Astrocyte of the cerebellum (primary cell): ENCODE measurements at regions not wholly inside any gene's neighbourhood (a gene's known extent, or its start where the extent isn't known, plus 50 kb on each side); places are given as distances from the start of the nearest gene placed in this dataset.

Experiments
- DNase-seq: peaks from one replicate; pipeline ENCODE4 v3.0.0-alpha.2; 2011; ENCODE audit warnings: low read depth
- H3K4me3 ChIP-seq: 2 replicates; pipeline ENCODE4 v1.5.1; 2011; ENCODE audit warnings: mild to moderate bottlenecking, low read depth, low read length, moderate library complexity
- in situ Hi-C: cut with HindIII; loops from 2 replicates; pipeline ENCODE4 v1.10.0; 2017; ENCODE audit warnings: low sequenced_read_pairs
- TF ChIP-seq, protein P1 (sequence below): IDR thresholded peaks from 2 replicates; pipeline ENCODE4 v1.5.1; 2012; ENCODE audit warnings: low read length, low read depth, moderate library complexity, mild to moderate bottlenecking; ENCODE audit errors: missing control alignments

DNA sequence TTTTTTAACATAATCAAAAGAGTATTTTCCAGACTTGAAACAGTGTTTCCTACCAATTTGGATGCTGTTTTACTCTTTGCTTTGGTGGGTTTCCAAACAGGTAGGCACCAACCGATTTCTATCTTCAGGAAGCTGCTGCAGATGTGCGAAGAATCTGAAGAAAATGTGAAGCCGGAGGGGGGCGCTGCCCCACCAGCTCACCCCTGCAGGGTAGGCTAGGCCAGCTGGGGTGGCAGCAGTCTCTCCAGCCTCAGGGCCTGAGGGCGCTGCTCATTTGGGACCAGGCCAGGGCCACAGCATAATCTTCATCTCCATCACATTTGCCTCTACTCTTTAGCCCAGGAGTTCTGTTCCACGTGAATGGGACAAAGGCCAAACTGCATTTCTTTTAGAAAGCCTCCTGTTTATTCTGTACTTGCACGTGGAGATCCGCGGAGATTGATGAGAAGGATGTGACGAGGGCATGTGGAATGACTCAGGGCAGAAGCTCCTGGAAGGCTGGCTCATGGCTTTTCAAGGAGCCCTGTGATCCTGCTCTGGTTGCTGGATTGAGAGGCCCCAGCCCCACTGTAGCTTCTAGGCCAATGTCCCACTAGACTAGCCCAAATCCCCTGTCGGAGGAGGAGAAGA lies 84.2 kb upstream of the FAM136A start:
- no peak overlapping the region for H3K4me3 ChIP-seq
- DNase-seq = no peak
- in situ Hi-C loops = no loop called here
- TF ChIP-seq, protein P1, sequence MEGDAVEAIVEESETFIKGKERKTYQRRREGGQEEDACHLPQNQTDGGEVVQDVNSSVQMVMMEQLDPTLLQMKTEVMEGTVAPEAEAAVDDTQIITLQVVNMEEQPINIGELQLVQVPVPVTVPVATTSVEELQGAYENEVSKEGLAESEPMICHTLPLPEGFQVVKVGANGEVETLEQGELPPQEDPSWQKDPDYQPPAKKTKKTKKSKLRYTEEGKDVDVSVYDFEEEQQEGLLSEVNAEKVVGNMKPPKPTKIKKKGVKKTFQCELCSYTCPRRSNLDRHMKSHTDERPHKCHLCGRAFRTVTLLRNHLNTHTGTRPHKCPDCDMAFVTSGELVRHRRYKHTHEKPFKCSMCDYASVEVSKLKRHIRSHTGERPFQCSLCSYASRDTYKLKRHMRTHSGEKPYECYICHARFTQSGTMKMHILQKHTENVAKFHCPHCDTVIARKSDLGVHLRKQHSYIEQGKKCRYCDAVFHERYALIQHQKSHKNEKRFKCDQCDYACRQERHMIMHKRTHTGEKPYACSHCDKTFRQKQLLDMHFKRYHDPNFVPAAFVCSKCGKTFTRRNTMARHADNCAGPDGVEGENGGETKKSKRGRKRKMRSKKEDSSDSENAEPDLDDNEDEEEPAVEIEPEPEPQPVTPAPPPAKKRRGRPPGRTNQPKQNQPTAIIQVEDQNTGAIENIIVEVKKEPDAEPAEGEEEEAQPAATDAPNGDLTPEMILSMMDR = no peak

DNA sequence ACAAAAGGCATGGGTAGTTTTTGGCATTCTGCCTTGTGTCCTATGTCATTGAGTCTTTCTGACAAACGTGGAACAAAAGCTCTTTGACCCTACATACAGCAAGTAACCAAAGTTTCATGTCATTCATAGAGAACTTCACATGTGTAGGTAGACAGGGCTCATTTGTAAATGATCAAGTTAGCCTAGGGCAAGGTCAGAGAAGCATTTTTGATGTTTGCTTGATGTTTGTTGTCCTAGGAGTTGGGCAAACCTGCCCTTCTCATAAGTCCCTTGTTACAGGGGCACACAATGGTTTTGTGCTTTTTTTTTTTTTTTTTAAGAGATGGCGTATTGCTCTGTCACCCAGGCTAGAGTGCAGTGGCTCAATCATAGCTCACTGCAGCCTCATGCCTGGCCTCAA lies 83.3 kb upstream of the FAM136A start:
- in situ Hi-C loops = no loop called here
- H3K4me3 ChIP-seq = no peak overlapping the region
- TF ChIP-seq, protein P1 = no peak
- no peak for DNase-seq

DNA sequence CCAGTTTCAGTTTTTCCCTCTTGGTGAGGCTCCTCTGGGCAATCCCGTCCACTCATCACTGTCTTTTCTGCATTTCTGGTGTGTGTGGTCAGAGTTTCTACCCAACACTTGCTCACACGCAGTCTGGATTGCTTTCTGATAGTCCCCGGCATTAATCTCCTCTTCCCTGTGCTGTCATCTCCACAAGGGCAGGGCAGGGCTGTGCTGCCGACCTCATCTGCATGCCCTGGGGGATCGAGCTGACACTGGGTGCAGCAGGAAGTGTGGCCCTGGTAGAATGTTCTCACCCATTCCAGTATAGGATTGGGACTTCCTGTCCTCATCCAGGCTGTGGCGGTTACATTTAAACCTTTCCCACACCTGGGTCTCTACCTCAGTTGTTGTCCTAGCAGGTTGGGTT lies 80.0 kb upstream of the FAM136A start:
- H3K4me3 ChIP-seq = no peak overlapping the region
- DNase-seq = no peak
- in situ Hi-C loops = no loop called here
- TF ChIP-seq, protein P1 = no peak

DNA sequence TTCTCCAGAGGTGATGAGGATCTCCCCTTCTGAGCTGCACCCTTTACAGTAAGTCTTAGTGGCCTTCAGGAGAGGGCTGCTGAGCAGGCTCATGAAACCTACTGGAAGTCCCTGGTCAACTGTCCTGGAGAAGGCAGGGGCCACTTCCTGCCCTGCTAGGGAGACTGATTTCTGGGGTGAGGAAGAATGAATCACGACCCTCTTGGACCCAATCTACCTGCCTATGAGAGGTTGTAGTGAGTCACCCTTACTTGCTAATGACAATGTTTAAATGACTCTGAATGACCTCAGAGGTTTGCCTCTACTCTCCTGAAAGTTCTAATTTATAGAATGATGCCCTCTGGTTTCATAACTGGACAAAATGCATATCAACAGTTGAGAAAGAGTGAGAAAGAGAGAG lies 79.4 kb upstream of the FAM136A start:
- TF ChIP-seq, protein P1 = no peak
- no peak overlapping the region for H3K4me3 ChIP-seq
- in situ Hi-C loops = no loop called here
- no peak for DNase-seq

DNA sequence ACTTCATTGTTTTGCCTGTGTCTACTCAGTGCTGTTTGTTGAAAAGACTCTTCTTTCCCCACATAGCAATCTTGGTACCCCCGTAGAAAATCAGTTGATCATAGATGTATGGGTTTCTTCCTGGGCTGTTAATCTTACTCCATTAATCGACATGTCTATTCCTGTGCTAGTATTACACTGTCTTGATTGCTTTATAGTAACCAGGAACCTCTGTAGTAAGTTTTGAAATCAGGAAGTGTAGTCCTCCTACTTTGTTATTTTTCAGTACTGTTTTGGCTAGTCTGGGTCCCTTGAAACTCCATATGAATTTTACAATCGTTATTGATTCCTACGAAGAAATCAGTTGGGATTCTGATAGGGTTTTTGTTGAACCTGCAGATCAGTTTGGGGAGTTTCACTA lies 78.8 kb upstream of the FAM136A start:
- H3K4me3 ChIP-seq = no peak overlapping the region
- DNase-seq = no peak
- in situ Hi-C loops = no loop called here
- TF ChIP-seq, protein P1 = no peak

DNA sequence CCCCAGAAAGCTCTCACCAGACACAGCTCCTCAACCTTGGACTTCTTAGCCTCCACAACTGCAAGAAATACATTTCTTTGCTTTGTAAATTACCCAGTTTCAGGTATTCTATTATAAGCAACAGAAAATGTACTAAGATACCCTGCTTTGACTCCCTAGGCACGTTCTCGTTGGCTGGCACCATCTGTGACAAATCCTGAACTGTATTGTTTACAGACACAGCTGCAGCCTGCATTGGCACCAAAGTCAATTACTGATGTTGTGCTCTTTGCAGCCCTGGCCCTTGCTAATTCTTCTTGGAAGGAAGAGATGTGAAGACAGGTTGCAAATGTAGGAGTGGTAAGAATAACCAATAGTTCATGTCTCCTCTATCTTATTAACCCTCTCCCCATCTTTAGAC lies 72.7 kb upstream of the FAM136A start:
- in situ Hi-C loops = no loop called here
- TF ChIP-seq, protein P1 = no peak
- no peak for DNase-seq
- no peak overlapping the region for H3K4me3 ChIP-seq
